Right lobe of liver (tissue), 6 donors: ENCODE measurements at regions not wholly inside any gene's neighbourhood (a gene's known extent, or its start where the extent isn't known, plus 50 kb on each side); places are given as distances from the start of the nearest gene placed in this dataset.
"Not testable (repeated sequence)": the region's sequence is repeated elsewhere in the genome, so short reads cannot be mapped to it uniquely, and the experiment has no call there.

Source experiments
- ATAC-seq, 4 donors: fragments of 200-7000 bp; cut with Tn5 transposase; one replicate each; pipeline ENCODE4 v1.9.1; 2020; ENCODE audit warnings: mild to moderate bottlenecking in 4 of 4, moderate library complexity in 4 of 4
- DNase-seq, 3 donors: peaks; one replicate each; pipeline ENCODE4 v3.0.0-alpha.2; 2020
- H3K27ac ChIP-seq, 3 donors: fragments of 200-600 bp; one replicate each; pipeline ENCODE4 v1.8.0; 2022
- H3K27me3 ChIP-seq, 2 donors: fragments of 200-600 bp; one replicate each; pipeline ENCODE4 v1.8.0; 2022
- H3K36me3 ChIP-seq, 4 donors: fragments of 200-600 bp; sonication (generic) in 1 of 4; one replicate each; pipeline versions ENCODE4 v1.5.1 to v1.8.0; 2017 to 2022; ENCODE audit warnings: control low read depth in 1 of 4
- H3K4me1 ChIP-seq, 4 donors: fragments of 200-600 bp; sonication (generic) in 1 of 4; one replicate each; pipeline versions ENCODE4 v1.5.1 to v1.8.0; 2017 to 2022; ENCODE audit warnings: control low read depth in 1 of 4
- H3K4me3 ChIP-seq, 3 donors: fragments of 200-600 bp; one replicate each; pipeline ENCODE4 v1.8.0; 2022
- H3K9me3 ChIP-seq, 4 donors: fragments of 200-600 bp; sonication (generic) in 1 of 4; one replicate each; pipeline versions ENCODE4 v1.5.1 to v1.8.0; 2017 to 2022; ENCODE audit warnings: control low read depth in 1 of 4
- CTCF ChIP-seq, 4 donors: fragments of 200-600 bp in 3 of 4; fragments of 450-650 bp in 1 of 4; IDR thresholded peaks; one replicate each; pipeline versions ENCODE4 v1.5.1 to v1.8.0; 2016 to 2022; ENCODE audit warnings: antibody characterized with exemption in 4 of 4, mild to moderate bottlenecking in 2 of 4
- POLR2A ChIP-seq: fragments of 450-650 bp; IDR thresholded peaks from one replicate; pipeline ENCODE4 v1.6.1; 2017; ENCODE audit warnings: antibody characterized with exemption, mild to moderate bottlenecking
- WGBS: methylation state at CpG from one replicate; pipeline ENCODE4 v1.1.6; 2018; ENCODE audit warnings: low coverage, low lambda C conversion rate; ENCODE audit not compliant: insufficient coverage; ENCODE audit errors: missing lambda C conversion rate; 5-methylcytosine and 5-hydroxymethylcytosine counted together
- intact Hi-C, 2 donors: fragments of 100-400 bp; cut with DNase I; formaldehyde crosslinking; loops; one replicate each; pipeline versions ENCODE4 v1.11.2 to v1.14.1; 2022
- donor health status: DM: no; HTN: yes; CAD: no.
- donor health status: DM: no; HTN: no; CAD: no.
- donor health status: DM: no; HTN: no; CAD: no.
- donor health status: DM: no; HTN: yes; CAD: no.
- donor health status: DM: no; HTN: yes; CAD: no.

- no peaks in the 10 kb centered on the region for H3K27me3 ChIP-seq
- ATAC-seq (no peak), DNase-seq (no peak)
- intact Hi-C loops: no loop called here
- no peaks in the 10 kb centered on the region for H3K36me3 ChIP-seq
- no peaks in the 10 kb centered on the region for H3K9me3 ChIP-seq
- no peak overlapping the region for H3K27ac ChIP-seq
- no peaks in the 10 kb centered on the region for H3K4me1 ChIP-seq
- H3K4me3 ChIP-seq: no peak overlapping the region
- 77% methylated on average over 6 of the region's 7 CpGs for WGBS
- TF ChIP-seq POLR2A (no peak), CTCF (IDR thresholded peaks at IDR 0.05) (no peak)
These were observed 175.4 kb downstream of the SQOR start for GRCh38 chr15:45810201-45810600.

GRCh38 chr15:45812200-45812599, 177.4 kb downstream of the SQOR start:
- TF ChIP-seq CTCF (IDR thresholded peaks at IDR 0.05): no peak
- TF ChIP-seq POLR2A: no peak
- Histone ChIP-seq H3K4me1 (no peaks in the 10 kb centered on the region), H3K9me3 (no peaks in the 10 kb centered on the region), H3K27ac (no peak overlapping the region), H3K36me3 (no peaks in the 10 kb centered on the region), H3K4me3 (no peak overlapping the region), H3K27me3 (no peaks in the 10 kb centered on the region)
- DNase-seq: no peak
- 66% methylated on average over 4 of the region's 4 CpGs for WGBS
- intact Hi-C loops: no loop called here
- ATAC-seq: no peak

GRCh38 chr15:45817578-45817977, 182.7 kb downstream of the SQOR start:
- H3K4me1 ChIP-seq, H3K9me3 ChIP-seq, intact Hi-C loops, H3K4me3 ChIP-seq, H3K27ac ChIP-seq, ATAC-seq, DNase-seq, H3K27me3 ChIP-seq, H3K36me3 ChIP-seq: not testable (repeated sequence)
- 55% methylated on average over 2 of the region's 2 CpGs for WGBS

GRCh38 chr15:45821390-45821789, 186.6 kb downstream of the SQOR start:
- ATAC-seq (no peak), DNase-seq (no peak)
- no peak overlapping the region for H3K27ac ChIP-seq
- H3K9me3 ChIP-seq: no peaks in the 10 kb centered on the region
- WGBS: no CpG with 5 or more reads among the region's 3 CpGs
- H3K4me1 ChIP-seq: no peaks in the 10 kb centered on the region
- no peak overlapping the region for H3K4me3 ChIP-seq
- no peaks in the 10 kb centered on the region for H3K27me3 ChIP-seq
- intact Hi-C loops: no loop called here
- TF ChIP-seq POLR2A (no peak), CTCF (IDR thresholded peaks at IDR 0.05) (no peak)
- no peaks in the 10 kb centered on the region for H3K36me3 ChIP-seq

- H3K27me3 ChIP-seq, H3K36me3 ChIP-seq, DNase-seq, intact Hi-C loops, H3K4me1 ChIP-seq, H3K9me3 ChIP-seq, H3K27ac ChIP-seq, H3K4me3 ChIP-seq, ATAC-seq: not testable (repeated sequence)
- 46% methylated on average over 3 of the region's 4 CpGs for WGBS
These were observed 188.1 kb downstream of the SQOR start for GRCh38 chr15:45822968-45823367.

GRCh38 chr15:45827275-45827674, 192.4 kb downstream of the SQOR start:
- Histone ChIP-seq H3K9me3 (no peaks in the 10 kb centered on the region), H3K4me1 (no peaks in the 10 kb centered on the region), H3K36me3 (no peaks in the 10 kb centered on the region), H3K27ac (no peak overlapping the region), H3K4me3 (no peak overlapping the region), H3K27me3 (no peaks in the 10 kb centered on the region)
- 31% methylated on average over 4 of the region's 4 CpGs for WGBS
- ATAC-seq (peak in 1 of 4 donors; percentile 16), DNase-seq (no peak)
- intact Hi-C loops: no loop called here
- TF ChIP-seq POLR2A (no peak), CTCF (IDR thresholded peaks at IDR 0.05) (no peak)
